GM12891 (cell line): ENCODE measurements at regions not wholly inside any gene's neighbourhood (a gene's known extent, or its start where the extent isn't known, plus 50 kb on each side); places are given as distances from the start of the nearest gene placed in this dataset.

Source experiments
- PAX5 ChIP-seq: IDR thresholded peaks from 2 replicates; pipeline ENCODE4 v1.6.1; 2011; ENCODE audit warnings: low read length, moderate library complexity, mild to moderate bottlenecking; ENCODE audit not compliant: insufficient read depth, severe bottlenecking
- POLR2A ChIP-seq: IDR thresholded peaks from 2 replicates; pipeline ENCODE4 v1.6.1; 2011; ENCODE audit warnings: low read depth, low read length, control low read depth
- POLR2AphosphoS5 ChIP-seq: IDR thresholded peaks from 2 replicates; pipeline ENCODE4 v1.6.1; 2011; ENCODE audit warnings: low read depth, low read length, control low read depth
- POU2F2 ChIP-seq: IDR thresholded peaks from 2 replicates; pipeline ENCODE4 v1.6.1; 2011; ENCODE audit warnings: low read depth, mild to moderate bottlenecking, control low read depth, low read length, moderate library complexity
- SPI1 ChIP-seq: IDR thresholded peaks from 2 replicates; pipeline ENCODE4 v1.6.1; 2011; ENCODE audit warnings: low read depth, low read length, control low read depth
- TAF1 ChIP-seq: IDR thresholded peaks from 2 replicates; pipeline ENCODE4 v1.6.1; 2011; ENCODE audit warnings: low read depth, low read length, control low read depth

DNA sequence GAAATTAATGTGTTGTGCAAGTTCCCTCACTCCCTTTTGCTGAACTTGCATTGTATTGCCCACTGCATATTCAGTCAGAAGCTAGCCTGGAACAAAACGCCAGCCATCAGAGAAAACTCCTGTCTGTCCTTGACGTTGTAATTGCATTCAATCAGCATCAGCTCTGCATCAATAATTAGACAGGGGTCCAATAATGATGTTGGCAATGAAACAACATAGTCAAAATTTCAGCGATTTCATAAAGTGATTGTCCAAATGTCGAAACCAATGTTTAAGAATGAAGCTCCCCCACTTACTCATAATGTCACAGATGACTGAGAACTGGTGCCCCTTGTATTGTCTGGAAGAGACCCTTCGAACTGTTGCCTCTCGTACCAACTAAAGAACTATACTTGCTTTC, 504.2 kb upstream of the TENM3 start:
- TF ChIP-seq POLR2A (no peak), POLR2AphosphoS5 (no peak), PAX5 (no peak), POU2F2 (no peak), TAF1 (no peak), SPI1 (no peak)
